SH-SY5Y (cell line): ENCODE measurements at regions not wholly inside any gene's neighbourhood (a gene's known extent, or its start where the extent isn't known, plus 50 kb on each side); places are given as distances from the start of the nearest gene placed in this dataset.

Experiments used
- GATA2 ChIP-seq: IDR thresholded peaks from 2 replicates; pipeline ENCODE4 v1.6.1; 2011; ENCODE audit warnings: mild to moderate bottlenecking, low read depth, low read length
- GATA3 ChIP-seq: IDR thresholded peaks from 2 replicates; pipeline ENCODE4 v1.6.1; 2011; ENCODE audit warnings: low read depth, mild to moderate bottlenecking, low read length, moderate library complexity

DNA sequence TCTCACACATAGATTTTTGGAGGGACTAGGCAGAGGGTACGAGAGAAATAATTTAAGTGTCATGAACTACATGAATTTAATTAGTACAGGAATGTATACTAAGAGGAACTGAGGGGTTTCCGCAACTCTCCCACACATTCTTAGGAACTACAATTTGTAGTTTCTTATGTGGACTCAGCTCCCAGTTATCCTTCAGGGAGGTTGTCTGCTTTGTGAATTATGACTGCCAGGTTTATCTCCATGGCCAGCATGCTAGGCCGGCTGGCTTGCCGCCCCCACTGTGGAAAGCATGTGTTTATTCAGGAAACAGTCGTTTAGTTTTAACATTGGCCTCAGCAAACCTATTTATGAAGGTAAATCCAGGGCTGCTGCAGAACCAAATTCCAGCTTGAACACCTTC, 415.0 kb downstream of the KCTD16 start:
- no peak for TF ChIP-seq GATA3
- TF ChIP-seq GATA2 = no peak

DNA sequence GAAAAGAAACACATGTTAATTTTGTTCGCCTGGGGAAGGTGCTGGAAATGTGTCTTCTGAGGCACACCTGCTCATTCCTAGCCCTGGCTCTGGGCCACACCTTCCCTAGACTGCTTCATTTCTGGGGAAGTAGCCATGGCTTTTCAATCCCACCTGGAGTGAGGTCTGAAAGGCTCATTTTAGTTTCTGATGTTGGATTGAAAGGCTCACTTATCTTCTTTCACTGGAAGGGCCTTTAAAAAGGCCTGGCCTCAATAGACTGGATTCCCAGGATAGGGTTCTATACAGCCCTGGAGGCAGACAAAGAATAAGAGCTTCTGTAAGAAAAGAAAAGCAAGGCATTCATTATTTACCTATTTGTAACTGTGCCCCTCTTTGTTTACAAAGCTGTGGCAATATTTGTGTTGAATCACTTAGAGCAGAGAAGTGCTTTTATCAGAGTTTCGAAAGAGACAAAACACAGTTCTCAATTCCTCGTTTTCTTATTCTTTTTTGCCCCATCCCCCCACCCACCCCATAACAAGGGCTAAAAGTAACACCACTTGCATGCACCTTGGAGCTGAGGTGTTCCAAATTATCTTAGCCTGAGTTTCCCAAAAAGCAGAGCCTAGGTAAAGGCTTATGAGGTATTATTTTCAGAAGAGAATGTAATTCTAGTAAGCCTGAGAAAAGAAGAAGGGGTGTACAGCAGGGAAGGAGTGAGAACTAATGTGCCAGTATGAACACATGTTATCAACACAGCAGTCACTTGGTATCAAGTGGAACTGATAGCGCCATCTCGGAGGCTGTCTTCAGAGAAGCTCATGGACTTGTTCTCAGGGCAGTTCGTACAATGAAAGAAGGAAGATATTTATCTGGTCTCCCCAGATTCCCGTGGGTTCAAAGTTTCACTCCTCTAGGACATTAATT, 413.1 kb downstream of the KCTD16 start:
- TF ChIP-seq GATA2 = no peak
- TF ChIP-seq GATA3 = no peak

DNA sequence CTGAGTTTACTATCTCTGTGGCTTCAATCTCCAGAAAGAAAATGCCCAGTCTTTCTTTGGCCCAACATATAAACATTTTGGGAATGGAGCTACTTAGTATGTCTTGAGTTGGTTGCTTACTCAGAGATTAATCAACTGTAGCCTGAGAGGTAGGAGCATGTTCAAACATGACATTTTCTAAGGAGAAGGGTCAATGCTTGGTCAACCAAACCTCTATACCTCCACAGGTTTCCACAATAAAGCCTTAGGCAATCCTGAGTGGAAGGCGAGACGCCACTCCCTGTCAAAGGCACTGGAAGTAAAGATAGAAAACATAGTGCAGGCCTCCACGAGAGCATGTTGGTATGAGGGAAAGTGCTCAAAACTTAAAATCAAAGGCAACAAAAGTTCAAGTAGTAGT, 411.4 kb downstream of the KCTD16 start:
- TF ChIP-seq GATA2 (no peak), GATA3 (no peak)

DNA sequence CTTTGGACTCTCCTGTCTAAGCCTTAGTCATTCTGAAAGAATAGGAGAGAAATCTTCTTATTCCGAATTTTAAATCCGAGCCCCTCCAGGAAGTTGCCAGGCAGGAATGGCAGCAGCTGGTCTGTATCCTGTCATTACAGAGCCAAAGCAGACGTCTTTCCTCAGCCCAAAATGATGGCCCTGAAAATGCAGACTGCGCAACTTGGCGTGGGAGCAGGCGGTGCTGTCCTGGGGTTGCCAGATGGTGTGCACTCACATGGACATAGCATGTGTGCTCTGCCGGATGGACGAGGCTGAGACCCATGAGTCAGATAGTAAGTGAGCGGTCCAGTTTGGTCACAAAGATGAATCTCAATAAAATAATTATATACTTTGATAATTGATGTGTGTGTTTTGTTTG, 410.4 kb downstream of the KCTD16 start:
- TF ChIP-seq GATA3 (no peak), GATA2 (no peak)

DNA sequence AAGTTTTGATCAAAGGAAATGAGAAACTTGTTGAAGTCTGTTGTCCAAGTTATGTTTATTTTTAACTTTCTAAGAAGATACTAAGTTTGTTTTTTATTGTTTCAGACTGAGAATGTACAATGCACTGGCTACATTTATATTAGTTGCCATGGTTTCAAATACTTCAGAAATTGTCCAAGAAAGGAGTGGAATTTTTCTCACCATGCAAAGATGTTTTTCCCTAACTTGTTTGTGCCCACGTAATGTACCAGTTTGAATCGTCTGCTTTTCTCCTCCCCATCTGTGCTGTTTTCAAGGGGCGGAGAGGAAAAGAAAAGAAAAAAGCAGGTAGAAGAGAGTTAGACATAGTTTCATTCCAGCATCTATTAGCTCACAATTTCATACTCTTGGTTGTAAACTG, 407.0 kb downstream of the KCTD16 start:
- no peak for TF ChIP-seq GATA2
- TF ChIP-seq GATA3 = no peak

DNA sequence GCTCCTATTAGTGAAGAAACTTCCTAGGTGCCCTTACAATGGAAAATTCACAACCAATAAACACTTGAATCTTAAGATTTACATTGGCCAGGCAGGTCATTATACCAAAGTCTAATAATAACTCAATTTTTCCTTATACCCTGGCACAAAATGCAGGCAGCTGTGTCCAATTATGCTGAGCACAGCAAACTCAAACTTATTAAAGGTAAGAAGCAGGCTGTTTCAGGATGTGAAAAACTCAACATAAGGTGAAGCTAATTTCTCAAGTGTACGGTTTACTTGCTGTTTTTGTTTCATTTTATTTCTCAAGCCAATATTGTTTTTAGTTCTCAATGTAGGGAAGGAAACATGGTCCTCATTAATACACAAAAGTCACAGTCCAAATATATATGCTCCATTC, 405.1 kb downstream of the KCTD16 start:
- no peak for TF ChIP-seq GATA3
- no peak for TF ChIP-seq GATA2

DNA sequence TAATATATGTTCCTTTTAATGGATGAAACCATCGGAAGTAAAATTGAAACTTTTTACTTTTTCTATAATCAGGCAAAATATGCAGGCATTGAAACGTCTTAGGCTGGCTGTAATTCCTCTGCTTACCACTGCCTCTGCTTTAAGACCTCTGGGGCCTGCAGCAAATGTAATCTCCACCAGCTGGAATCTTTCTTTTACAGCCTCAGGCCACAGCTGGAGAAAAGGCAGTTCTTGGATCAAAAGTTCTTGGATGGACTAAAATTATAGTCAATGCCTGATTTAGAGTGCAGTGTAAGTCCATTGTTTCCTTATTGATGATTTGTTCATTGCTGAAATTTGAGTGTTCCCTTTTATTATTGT, 396.7 kb downstream of the KCTD16 start:
- no peak for TF ChIP-seq GATA2
- TF ChIP-seq GATA3 = no peak

DNA sequence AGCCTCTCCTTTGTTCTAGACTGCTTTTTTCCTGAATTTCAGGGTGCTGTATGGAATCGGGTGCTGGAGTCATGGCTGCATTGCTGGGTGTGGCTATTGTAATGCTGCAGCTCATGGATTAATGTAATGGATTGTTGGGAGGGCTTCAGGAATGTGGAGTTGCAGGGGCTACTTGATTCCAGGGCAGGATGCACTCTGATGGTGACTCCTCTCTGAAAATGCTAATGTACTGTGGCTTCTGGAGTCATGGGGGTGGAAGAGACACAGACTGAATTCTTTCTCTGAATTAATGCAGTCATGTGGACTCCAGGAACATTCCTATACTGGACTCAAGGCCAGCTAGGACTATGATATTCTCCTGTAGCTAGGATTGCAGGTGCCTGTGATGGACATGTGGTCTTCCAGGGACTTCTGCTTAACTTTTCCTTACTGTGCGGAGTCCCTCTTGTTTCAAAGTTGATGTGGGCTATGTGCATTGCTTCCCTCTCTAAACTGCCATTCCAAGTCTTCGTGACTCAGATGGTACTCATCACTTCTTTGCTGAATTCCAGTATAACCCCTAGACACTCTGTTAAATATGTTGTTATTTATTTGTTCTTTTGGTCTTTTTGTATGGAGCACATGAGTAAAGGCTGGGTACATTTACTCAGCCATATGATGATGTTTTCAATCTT, 396.2 kb downstream of the KCTD16 start:
- TF ChIP-seq GATA2 (no peak), GATA3 (no peak)

DNA sequence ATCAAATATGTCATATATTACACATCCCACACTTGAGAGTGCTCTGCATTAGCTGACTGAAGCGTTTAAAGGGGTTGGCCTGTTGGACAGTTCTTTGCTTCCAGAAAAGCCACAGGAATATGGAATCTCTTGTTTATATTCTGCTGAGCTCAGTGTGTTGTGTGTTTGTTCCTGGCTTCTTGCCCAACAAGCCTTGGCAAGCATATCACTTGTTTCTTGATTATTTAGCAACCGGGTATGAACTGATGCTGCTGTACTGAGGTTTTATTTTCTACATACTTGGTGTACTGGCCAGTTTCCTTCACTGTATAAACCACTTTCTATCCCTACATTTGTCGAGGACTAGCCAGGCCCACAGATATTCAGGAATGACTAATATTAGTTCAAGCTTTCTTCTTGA, 378.9 kb downstream of the KCTD16 start:
- TF ChIP-seq GATA3 (no peak), GATA2 (no peak)

DNA sequence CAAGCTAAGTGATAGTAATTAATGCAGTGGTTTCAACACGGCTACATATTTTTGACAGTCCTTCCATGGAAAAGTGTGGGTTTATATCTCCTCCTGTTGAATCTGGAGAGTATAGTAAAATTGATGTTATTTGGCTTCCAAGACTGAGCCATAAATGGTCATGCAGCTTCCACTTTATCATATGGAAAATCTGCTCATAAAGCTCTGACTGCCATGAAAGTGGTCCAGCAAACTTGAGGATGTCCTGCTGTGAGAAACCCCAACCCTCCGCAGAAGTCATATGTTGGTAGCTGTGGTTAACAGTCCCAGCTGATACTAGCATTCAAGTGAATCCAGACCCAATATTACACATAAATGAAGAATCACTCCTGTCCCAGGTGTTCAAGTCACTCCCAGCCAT, 378.3 kb downstream of the KCTD16 start:
- TF ChIP-seq GATA3 (no peak), GATA2 (no peak)

DNA sequence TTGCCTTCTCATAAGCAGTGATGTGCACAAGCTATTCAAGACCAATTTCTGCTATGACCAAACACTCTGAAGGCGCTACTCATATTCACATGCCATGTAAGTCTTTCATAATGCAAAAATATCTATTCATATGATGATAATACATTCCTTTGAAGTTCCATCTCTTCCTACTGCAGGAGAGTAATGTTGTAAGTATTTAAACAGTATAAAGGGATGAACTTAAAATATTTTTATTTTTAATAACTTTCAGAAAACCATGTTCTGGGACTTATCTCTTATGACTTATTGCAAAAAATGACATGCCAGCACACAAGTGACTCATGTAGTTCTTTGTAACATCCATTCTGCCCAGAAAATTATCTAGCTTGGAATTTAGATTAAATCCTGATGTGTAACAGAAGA, 376.4 kb downstream of the KCTD16 start:
- no peak for TF ChIP-seq GATA3
- no peak for TF ChIP-seq GATA2

DNA sequence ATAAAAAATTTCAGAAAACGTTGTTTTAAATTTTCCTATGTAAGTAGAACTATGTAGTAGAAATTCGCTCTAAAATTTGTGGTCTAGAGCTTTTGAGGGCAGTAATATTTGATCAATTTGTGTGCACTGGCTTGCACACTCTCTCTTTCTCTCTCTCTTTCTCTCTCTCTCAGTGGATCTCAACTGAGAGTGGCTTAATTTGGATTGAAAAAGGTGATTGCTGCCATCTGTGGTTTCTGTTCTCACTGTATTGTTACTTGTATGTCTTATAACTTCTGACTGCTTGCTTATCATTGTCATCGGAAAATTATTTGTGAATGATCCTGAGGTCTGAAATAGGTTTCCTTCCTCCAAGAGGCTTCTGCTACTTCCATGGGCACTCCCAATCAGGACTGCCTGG, 368.2 kb downstream of the KCTD16 start:
- TF ChIP-seq GATA3 (no peak), GATA2 (no peak)
